ENCODE measurements at regions not wholly inside any gene's neighbourhood (a gene's known extent, or its start where the extent isn't known, plus 50 kb on each side); places are given as distances from the start of the nearest gene placed in this dataset.
"Not testable (repeated sequence)": the region's sequence is repeated elsewhere in the genome, so short reads cannot be mapped to it uniquely, and the experiment has no call there.

GRCh38 chr2:89291717-89292298, 600.3 kb downstream of the RPIA start:
- DNase-seq; H3K27ac ChIP-seq; H3K36me3 ChIP-seq; H3K9me3 ChIP-seq; H3K27me3 ChIP-seq; H3K4me3 ChIP-seq; intact Hi-C loops (cut with DNase I; ENCODE audit: low total_unique reads); H3K4me1 ChIP-seq: not testable (repeated sequence)
- no CpG with 5 or more reads among the region's 7 CpGs for WGBS, 5 donors

GRCh38 chr2:89293399-89293798, 601.9 kb downstream of the RPIA start:
- H3K27me3 ChIP-seq; DNase-seq; H3K4me1 ChIP-seq; H3K4me3 ChIP-seq; intact Hi-C loops (cut with DNase I; ENCODE audit: low total_unique reads); H3K9me3 ChIP-seq; H3K36me3 ChIP-seq; H3K27ac ChIP-seq: not testable (repeated sequence)
- WGBS, 5 donors = no CpG with 5 or more reads among the region's 4 CpGs

GRCh38 chr2:89294335-89294734, 602.9 kb downstream of the RPIA start:
- no CpG with 5 or more reads among the region's 1 CpG for WGBS, 5 donors
- DNase-seq; H3K27ac ChIP-seq; intact Hi-C loops (cut with DNase I; ENCODE audit: low total_unique reads); H3K9me3 ChIP-seq; H3K27me3 ChIP-seq; H3K4me3 ChIP-seq; H3K4me1 ChIP-seq; H3K36me3 ChIP-seq: not testable (repeated sequence)

GRCh38 chr2:89296820-89297398, 605.4 kb downstream of the RPIA start:
- DNase-seq; H3K27me3 ChIP-seq; H3K4me1 ChIP-seq; H3K36me3 ChIP-seq; H3K4me3 ChIP-seq; H3K27ac ChIP-seq; intact Hi-C loops (cut with DNase I; ENCODE audit: low total_unique reads); H3K9me3 ChIP-seq: not testable (repeated sequence)
- 89 to 100% (median 100%) methylated on average over 1 of the region's 7 CpGs; no CpG with 5 or more reads in 2 of the 5 donors for WGBS, 5 donors

GRCh38 chr2:89299196-89299595, 607.7 kb downstream of the RPIA start:
- H3K4me1 ChIP-seq; H3K36me3 ChIP-seq; intact Hi-C loops (cut with DNase I; ENCODE audit: low total_unique reads); H3K9me3 ChIP-seq; H3K27ac ChIP-seq; H3K4me3 ChIP-seq; H3K27me3 ChIP-seq; DNase-seq: not testable (repeated sequence)

- DNase-seq; intact Hi-C loops (cut with DNase I; ENCODE audit: low total_unique reads); H3K4me1 ChIP-seq; H3K27ac ChIP-seq; H3K9me3 ChIP-seq; H3K36me3 ChIP-seq; H3K4me3 ChIP-seq; H3K27me3 ChIP-seq: not testable (repeated sequence)
- 60 to 86% (median 67%) methylated on average over 1 of the region's 2 CpGs for WGBS, 5 donors
Measured at GRCh38 chr2:89305623-89306022, 614.1 kb downstream of the RPIA start.

- H3K4me3 ChIP-seq; intact Hi-C loops (cut with DNase I; ENCODE audit: low total_unique reads); H3K4me1 ChIP-seq; H3K9me3 ChIP-seq; H3K27ac ChIP-seq; H3K27me3 ChIP-seq; H3K36me3 ChIP-seq; DNase-seq: not testable (repeated sequence)
- 50 to 77% (median 56%) methylated on average over 2 to 3 of the region's 8 CpGs; no CpG with 5 or more reads in 1 of the 5 donors for WGBS, 5 donors
Measured at GRCh38 chr2:89306869-89307637, 615.6 kb downstream of the RPIA start.

- H3K36me3 ChIP-seq, H3K27ac ChIP-seq: not testable (repeated sequence)
Measured at GRCh38 chr2:89318990-89319389, 627.5 kb downstream of the RPIA start.

GRCh38 chr2:89325894-89326293, 634.4 kb downstream of the RPIA start:
- intact Hi-C loops (cut with DNase I; ENCODE audit: low total_unique reads); H3K27ac ChIP-seq; H3K36me3 ChIP-seq; DNase-seq; H3K4me1 ChIP-seq; H3K4me3 ChIP-seq; H3K27me3 ChIP-seq; H3K9me3 ChIP-seq: not testable (repeated sequence)
- WGBS, 5 donors = 0 to 77% (median 13%) methylated on average over 1 to 4 of the region's 7 CpGs

More at GRCh38 chr2:89318990-89319389, 627.5 kb downstream of the RPIA start:
- H3K27me3 ChIP-seq; H3K9me3 ChIP-seq; DNase-seq; H3K4me3 ChIP-seq; H3K4me1 ChIP-seq; intact Hi-C loops (cut with DNase I; ENCODE audit: low total_unique reads): not testable (repeated sequence)
- no CpG with 5 or more reads among the region's 6 CpGs for WGBS, 5 donors

GRCh38 chr2:89326455-89326854, 635.0 kb downstream of the RPIA start:
- WGBS, 5 donors = no CpG with 5 or more reads among the region's 2 CpGs
- DNase-seq; H3K4me3 ChIP-seq; H3K4me1 ChIP-seq; H3K27me3 ChIP-seq; H3K27ac ChIP-seq; intact Hi-C loops (cut with DNase I; ENCODE audit: low total_unique reads); H3K36me3 ChIP-seq; H3K9me3 ChIP-seq: not testable (repeated sequence)

- H3K27ac ChIP-seq; DNase-seq; H3K4me1 ChIP-seq; H3K9me3 ChIP-seq; H3K4me3 ChIP-seq; H3K27me3 ChIP-seq; intact Hi-C loops (cut with DNase I; ENCODE audit: low total_unique reads); H3K36me3 ChIP-seq: not testable (repeated sequence)
- WGBS, 5 donors = no CpG with 5 or more reads among the region's 1 CpG
Measured at GRCh38 chr2:89328790-89329189, 637.3 kb downstream of the RPIA start.
